Frontal cortex (tissue), 3 donors: ENCODE measurements at regions not wholly inside any gene's neighbourhood (a gene's known extent, or its start where the extent isn't known, plus 50 kb on each side); places are given as distances from the start of the nearest gene placed in this dataset.

ENCODE experiments used
- DNase-seq, 2 donors: peaks; one replicate each; pipeline ENCODE4 v3.0.0; 2012; ENCODE audit warnings: low spot score in 2 of 2
- FAIRE-seq: peaks from 2 replicates; lab custom pipeline; 2012; peaks lifted over from hg19 to GRCh38; lab: Jason Lieb, UNC
- donor health status: control.
- donor health status: control.
- donor health status: control.

- DNase-seq (no peak), FAIRE-seq (no peak)
Observed at GRCh38 chr6:132244744-132245143, 156.5 kb downstream of the MOXD1 start.

GRCh38 chr6:132236744-132237143, 164.5 kb downstream of the MOXD1 start:
- no peak for FAIRE-seq
- no peak for DNase-seq

GRCh38 chr6:132236281-132236680, 165.0 kb downstream of the MOXD1 start:
- FAIRE-seq, result no peak
- DNase-seq, result no peak

- DNase-seq (no peak), FAIRE-seq (no peak)
Observed at GRCh38 chr6:132235596-132236280, 165.5 kb downstream of the MOXD1 start.

- no peak for FAIRE-seq
- no peak for DNase-seq
Observed at GRCh38 chr6:132234356-132234755, 166.9 kb downstream of the MOXD1 start.

- FAIRE-seq (no peak), DNase-seq (no peak)
Observed at GRCh38 chr6:132231121-132231884, 170.0 kb downstream of the MOXD1 start.

- FAIRE-seq (no peak), DNase-seq (no peak)
Observed at GRCh38 chr6:132228894-132229293, 172.4 kb downstream of the MOXD1 start.

GRCh38 chr6:132227904-132228303, 173.4 kb downstream of the MOXD1 start:
- DNase-seq (no peak), FAIRE-seq (no peak)

GRCh38 chr6:132224943-132225342, 176.3 kb downstream of the MOXD1 start:
- no peak for FAIRE-seq
- DNase-seq, result no peak

- no peak for FAIRE-seq
- DNase-seq, result no peak
Observed at GRCh38 chr6:132220800-132221199, 180.5 kb downstream of the MOXD1 start.

- FAIRE-seq, result no peak
- DNase-seq, result no peak
Observed at GRCh38 chr6:132219901-132220300, 181.4 kb downstream of the MOXD1 start.

GRCh38 chr6:132218059-132218696, 183.1 kb downstream of the MOXD1 start:
- FAIRE-seq (peak; percentile 77), DNase-seq (no peak)

- no peak for DNase-seq
- FAIRE-seq, result no peak
Observed at GRCh38 chr6:132215805-132216204, 185.5 kb downstream of the MOXD1 start.

GRCh38 chr6:132214716-132215115, 186.6 kb downstream of the MOXD1 start:
- no peak for DNase-seq

GRCh38 chr6:132213732-132214131, 187.5 kb downstream of the MOXD1 start:
- no peak for DNase-seq
- no peak for FAIRE-seq

More at GRCh38 chr6:132214716-132215115, 186.6 kb downstream of the MOXD1 start:
- FAIRE-seq, result no peak

- no peak for DNase-seq
- no peak for FAIRE-seq
Observed at GRCh38 chr6:132213191-132213590, 188.1 kb downstream of the MOXD1 start.

- FAIRE-seq, result no peak
- DNase-seq, result no peak
Observed at GRCh38 chr6:132210886-132211563, 190.2 kb downstream of the MOXD1 start.

GRCh38 chr6:132209351-132209750, 191.9 kb downstream of the MOXD1 start:
- no peak for DNase-seq
- FAIRE-seq, result no peak

- no peak for DNase-seq
- no peak for FAIRE-seq
Observed at GRCh38 chr6:132207991-132208390, 193.3 kb downstream of the MOXD1 start.

GRCh38 chr6:132205946-132206345, 195.3 kb downstream of the MOXD1 start:
- FAIRE-seq, result no peak

More at GRCh38 chr6:132205946-132206345, 195.3 kb downstream of the MOXD1 start:
- no peak for DNase-seq
